HFFc6 (cell line): ENCODE measurements at regions not wholly inside any gene's neighbourhood (a gene's known extent, or its start where the extent isn't known, plus 50 kb on each side); places are given as distances from the start of the nearest gene placed in this dataset.

ENCODE experiments used
- DNase-seq: peaks from one replicate; pipeline ENCODE4 v3.0.0-alpha.2; 2018
- H3K27ac Mint-ChIP-seq: 2 replicates; pipeline ENCODE4 v1.8.0; 2020; ENCODE audit warnings: mild to moderate bottlenecking, mixed read lengths
- H3K27me3 Mint-ChIP-seq: 2 replicates; pipeline ENCODE4 v1.8.0; 2021; ENCODE audit warnings: mild to moderate bottlenecking, moderate library complexity, mixed read lengths; ENCODE audit not compliant: insufficient read depth
- H3K36me3 Mint-ChIP-seq: 2 replicates; pipeline ENCODE4 v1.8.0; 2021; ENCODE audit warnings: low read depth, mixed read lengths
- H3K4me1 Mint-ChIP-seq: 2 replicates; pipeline ENCODE4 v1.8.0; 2020; ENCODE audit warnings: low read depth, mixed read lengths
- H3K4me3 Mint-ChIP-seq: 2 replicates; pipeline ENCODE4 v1.8.0; 2020; ENCODE audit warnings: mild to moderate bottlenecking, moderate library complexity, mixed read lengths
- H3K9me3 Mint-ChIP-seq: 2 replicates; pipeline ENCODE4 v1.8.0; 2020; ENCODE audit warnings: mild to moderate bottlenecking, mixed read lengths
- TF ChIP-seq, protein P1 (sequence below): fragments of 200-600 bp; sonication (generic); IDR thresholded peaks from 2 replicates; pipeline ENCODE4 v1.5.0; 2021; ENCODE audit warnings: antibody characterized with exemption, mild to moderate bottlenecking

DNA sequence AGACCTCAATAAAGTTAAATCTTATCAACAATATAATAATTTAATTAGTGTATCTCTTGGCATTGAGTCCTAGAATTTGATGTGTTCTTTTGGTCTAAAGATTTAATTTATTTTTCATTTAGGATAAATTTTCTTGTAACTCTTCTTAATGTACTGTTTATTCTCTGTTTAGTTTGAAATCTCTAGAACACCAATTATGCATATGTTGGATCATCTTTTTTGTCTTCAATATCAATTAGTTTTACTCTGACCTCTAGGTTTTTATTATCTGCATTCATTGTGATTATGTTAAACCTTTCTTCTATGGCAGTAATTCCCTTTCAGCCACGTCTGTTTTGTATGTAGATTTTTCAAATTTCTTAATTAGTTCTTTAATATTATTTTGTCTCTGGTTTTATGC is 93.8 kb upstream of the ARHGEF7 start:
- peaks cover 10% of the 10 kb centered on the region for H3K36me3 Mint-ChIP-seq
- no peak for DNase-seq
- no peaks in the 10 kb centered on the region for H3K4me1 Mint-ChIP-seq
- H3K27ac Mint-ChIP-seq = no peak overlapping the region
- TF ChIP-seq, protein P1, sequence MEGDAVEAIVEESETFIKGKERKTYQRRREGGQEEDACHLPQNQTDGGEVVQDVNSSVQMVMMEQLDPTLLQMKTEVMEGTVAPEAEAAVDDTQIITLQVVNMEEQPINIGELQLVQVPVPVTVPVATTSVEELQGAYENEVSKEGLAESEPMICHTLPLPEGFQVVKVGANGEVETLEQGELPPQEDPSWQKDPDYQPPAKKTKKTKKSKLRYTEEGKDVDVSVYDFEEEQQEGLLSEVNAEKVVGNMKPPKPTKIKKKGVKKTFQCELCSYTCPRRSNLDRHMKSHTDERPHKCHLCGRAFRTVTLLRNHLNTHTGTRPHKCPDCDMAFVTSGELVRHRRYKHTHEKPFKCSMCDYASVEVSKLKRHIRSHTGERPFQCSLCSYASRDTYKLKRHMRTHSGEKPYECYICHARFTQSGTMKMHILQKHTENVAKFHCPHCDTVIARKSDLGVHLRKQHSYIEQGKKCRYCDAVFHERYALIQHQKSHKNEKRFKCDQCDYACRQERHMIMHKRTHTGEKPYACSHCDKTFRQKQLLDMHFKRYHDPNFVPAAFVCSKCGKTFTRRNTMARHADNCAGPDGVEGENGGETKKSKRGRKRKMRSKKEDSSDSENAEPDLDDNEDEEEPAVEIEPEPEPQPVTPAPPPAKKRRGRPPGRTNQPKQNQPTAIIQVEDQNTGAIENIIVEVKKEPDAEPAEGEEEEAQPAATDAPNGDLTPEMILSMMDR = no peak
- no peak overlapping the region for H3K4me3 Mint-ChIP-seq
- peaks cover 4% of the 10 kb centered on the region; the same call in 1 of the 2 replicates for H3K27me3 Mint-ChIP-seq
- peaks cover 22% of the 10 kb centered on the region for H3K9me3 Mint-ChIP-seq

DNA sequence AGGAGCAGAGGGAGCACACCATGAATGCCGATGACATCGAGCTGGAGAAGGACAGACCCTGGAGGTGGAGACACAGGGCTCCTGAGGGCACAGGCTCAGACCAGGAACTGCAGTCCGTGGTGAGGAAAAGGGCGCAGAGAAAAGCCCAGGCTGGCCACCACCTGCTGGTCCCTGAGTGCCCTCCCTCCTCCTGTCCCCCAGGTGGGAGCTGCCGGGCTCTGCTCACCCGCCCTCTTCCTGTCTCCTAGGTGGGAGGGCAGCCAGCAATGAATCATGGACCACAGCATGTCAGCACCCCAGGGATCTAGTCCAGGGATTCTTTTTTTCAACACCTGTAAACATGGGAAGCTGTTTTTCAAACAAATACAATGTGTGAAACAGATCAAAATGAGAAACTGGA is 94.6 kb upstream of the ARHGEF7 start:
- no peak overlapping the region for H3K4me3 Mint-ChIP-seq
- H3K9me3 Mint-ChIP-seq = peaks cover 22% of the 10 kb centered on the region
- no peak for DNase-seq
- no peaks in the 10 kb centered on the region for H3K4me1 Mint-ChIP-seq
- H3K36me3 Mint-ChIP-seq = peaks cover 10% of the 10 kb centered on the region
- H3K27me3 Mint-ChIP-seq = peaks cover 4% of the 10 kb centered on the region; the same call in 1 of the 2 replicates
- TF ChIP-seq, protein P1 = no peak
- H3K27ac Mint-ChIP-seq = no peak overlapping the region

DNA sequence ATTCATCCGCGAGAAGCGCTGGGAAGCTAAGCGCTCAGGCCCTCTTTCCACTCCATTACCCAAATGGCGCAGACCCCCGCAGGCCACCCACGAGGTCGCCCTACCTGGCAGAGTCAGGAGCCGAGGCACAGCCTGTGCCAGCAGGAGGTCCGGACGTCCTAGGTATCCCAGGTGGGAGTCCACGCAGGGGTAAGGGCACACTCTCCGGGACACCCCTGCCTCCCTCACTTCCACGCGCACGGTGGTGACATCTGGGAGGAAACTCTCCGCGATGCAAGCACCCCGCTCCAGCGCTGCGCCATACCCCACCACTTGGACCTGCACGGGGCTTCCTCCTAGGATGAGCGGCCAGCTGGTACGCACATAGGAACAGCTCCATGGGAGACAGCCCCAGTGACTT is 95.1 kb upstream of the ARHGEF7 start:
- peaks cover 22% of the 10 kb centered on the region for H3K9me3 Mint-ChIP-seq
- no peak for DNase-seq
- H3K4me1 Mint-ChIP-seq = no peaks in the 10 kb centered on the region
- H3K4me3 Mint-ChIP-seq = no peak overlapping the region
- no peak overlapping the region for H3K27ac Mint-ChIP-seq
- TF ChIP-seq, protein P1 = no peak
- peaks cover 4% of the 10 kb centered on the region; the same call in 1 of the 2 replicates for H3K27me3 Mint-ChIP-seq
- H3K36me3 Mint-ChIP-seq = peaks cover 10% of the 10 kb centered on the region

DNA sequence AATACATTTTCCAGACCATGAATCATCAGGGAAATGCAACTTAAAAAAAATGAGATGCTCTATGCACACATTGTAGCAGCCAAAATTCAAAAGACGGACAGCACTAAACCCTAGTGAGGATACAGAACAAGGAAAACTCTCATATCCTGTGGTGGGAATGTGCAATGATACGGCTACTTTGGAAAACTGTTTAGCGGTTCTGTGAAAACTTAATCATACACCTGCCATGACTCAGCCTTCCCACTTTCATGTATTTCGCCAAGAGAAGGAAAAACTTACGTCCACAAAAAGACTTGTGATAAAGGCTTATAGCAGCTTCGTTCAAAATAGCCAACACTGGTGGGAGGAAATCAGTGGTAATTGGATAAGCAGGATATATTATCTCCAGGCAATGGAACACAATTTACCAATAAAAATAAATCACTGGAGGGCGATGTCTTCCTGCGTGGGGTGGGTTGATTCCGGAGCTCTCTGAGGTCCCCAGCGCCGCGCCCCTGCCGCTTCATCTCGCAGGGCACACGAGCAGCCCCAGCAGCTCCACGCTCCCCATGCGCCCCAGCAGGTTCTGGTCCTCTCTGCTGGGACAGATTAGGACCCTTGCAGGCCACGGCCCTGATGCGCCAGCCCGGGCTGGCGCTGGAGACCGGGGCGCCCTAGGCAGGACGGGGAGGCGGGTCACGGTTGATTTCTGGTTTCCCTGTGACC is 97.2 kb upstream of the ARHGEF7 start:
- no peak for DNase-seq
- Mint-ChIP-seq H3K4me3 (no peak overlapping the region), H3K27ac (no peak overlapping the region), H3K27me3 (peaks cover 2% of the 10 kb centered on the region; the same call in 1 of the 2 replicates), H3K4me1 (peaks cover 13% of the 10 kb centered on the region; the same call in 1 of the 2 replicates), H3K9me3 (peaks cover 22% of the 10 kb centered on the region), H3K36me3 (peaks cover 10% of the 10 kb centered on the region)
- TF ChIP-seq, protein P1 = no peak

DNA sequence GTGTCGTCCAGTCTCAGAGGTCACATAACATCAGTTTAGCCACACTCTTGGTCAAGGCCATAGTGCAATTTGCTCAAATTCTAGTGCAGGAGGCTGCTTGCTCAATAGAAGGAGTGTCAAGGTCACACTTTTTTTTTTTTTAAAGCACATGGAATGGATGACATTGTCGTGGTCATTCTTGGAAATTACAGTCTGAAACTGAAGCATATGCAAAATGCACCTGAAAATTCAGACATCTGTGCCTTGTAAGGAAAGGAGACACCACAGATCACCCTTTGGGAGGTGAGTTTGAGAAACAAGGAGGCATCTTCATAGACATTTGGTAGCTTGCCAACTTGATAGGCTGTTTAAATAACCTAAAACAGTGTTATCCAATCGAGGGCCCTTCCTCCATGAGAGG is 98.3 kb upstream of the ANKRD10 start:
- no peak overlapping the region for H3K27ac Mint-ChIP-seq
- TF ChIP-seq, protein P1 = no peak
- DNase-seq = no peak
- H3K4me1 Mint-ChIP-seq = peaks cover 27% of the 10 kb centered on the region
- H3K36me3 Mint-ChIP-seq = no peaks in the 10 kb centered on the region
- H3K9me3 Mint-ChIP-seq = no peaks in the 10 kb centered on the region
- no peaks in the 10 kb centered on the region for H3K27me3 Mint-ChIP-seq
- no peak overlapping the region for H3K4me3 Mint-ChIP-seq
